AG04450 (cell line): ENCODE measurements at regions not wholly inside any gene's neighbourhood (a gene's known extent, or its start where the extent isn't known, plus 50 kb on each side); places are given as distances from the start of the nearest gene placed in this dataset.
"Not testable (repeated sequence)": the region's sequence is repeated elsewhere in the genome, so short reads cannot be mapped to it uniquely, and the experiment has no call there.

Experiments used
- CTCF ChIA-PET: fragments of 300-600, 350-600 bp; formaldehyde crosslinking; extraction: SDS; loops from one replicate; lab custom pipeline; 2022; ENCODE audit warnings: antibody characterized with exemption, inconsistent platforms; lab: Charles Lee
- POLR2A ChIA-PET: fragments of 350-600 bp; formaldehyde crosslinking; extraction: SDS; loops from one replicate; lab custom pipeline; 2021; ENCODE audit warnings: antibody characterized with exemption, inconsistent platforms; lab: Yijun Ruan, JAX
- DNase-seq: peaks from one replicate; pipeline ENCODE4 v3.0.0-alpha.2; 2011; ENCODE audit warnings: low read depth, low spot score
- H3K27ac ChIP-seq: one replicate; pipeline ENCODE4 v1.5.1; 2012; ENCODE audit warnings: low read depth, low read length, control low read depth
- H3K27me3 ChIP-seq: one replicate; pipeline ENCODE4 v1.6.0; 2012; ENCODE audit warnings: low read length; ENCODE audit not compliant: control insufficient read depth, insufficient read depth
- H3K4me3 ChIP-seq: 2 replicates; pipeline ENCODE4 v1.5.1; 2011; ENCODE audit warnings: mild to moderate bottlenecking, low read depth, low read length, control low read depth
- H3K9me3 ChIP-seq: 2 replicates; pipeline ENCODE4 v1.5.1; 2012; ENCODE audit warnings: low read length; ENCODE audit not compliant: control insufficient read depth, insufficient read depth
- CTCF ChIP-seq: IDR thresholded peaks from 2 replicates; pipeline ENCODE4 v1.5.1; 2011; ENCODE audit warnings: low read depth, low read length, control low read depth, inconsistent platforms

GRCh38 chr2:241982706-241983570 is 113.4 kb downstream of the RTP5 start:
- ChIA-PET CTCF (no interaction called here), POLR2A (no interaction called here)
- TF ChIP-seq CTCF = no peak
- H3K9me3 ChIP-seq = peaks cover 21% of the 10 kb centered on the region
- peaks cover under 1% of the 10 kb centered on the region for H3K27me3 ChIP-seq
- no peak overlapping the region for H3K4me3 ChIP-seq
- H3K27ac ChIP-seq = no peak overlapping the region
- DNase-seq = no peak

- POLR2A ChIA-PET = no interaction called here
- CTCF ChIA-PET = no interaction called here
- TF ChIP-seq CTCF = no peak
Observed at GRCh38 chr2:241983571-241984270, 114.2 kb downstream of the RTP5 start.

GRCh38 chr2:241984271-241984655 is 114.7 kb downstream of the RTP5 start:
- CTCF ChIA-PET = interaction anchor here (0.7 kb wide), 1 partner anchor 19 kb away, joined by 4 read pairs; no protein-coding TSS in a partner anchor

More at GRCh38 chr2:241983571-241984270, 114.2 kb downstream of the RTP5 start:
- Histone ChIP-seq H3K27me3 (no peaks in the 10 kb centered on the region), H3K4me3 (no peak overlapping the region), H3K27ac (no peak overlapping the region), H3K9me3 (peaks cover 26% of the 10 kb centered on the region)
- no peak for DNase-seq

GRCh38 chr2:241984658-241985057 is 115.1 kb downstream of the RTP5 start:
- DNase-seq = no peak
- TF ChIP-seq CTCF = no peak
- ChIA-PET POLR2A (no interaction called here), CTCF (interaction anchor here (0.7 kb wide), 1 partner anchor 19 kb away, joined by 4 read pairs; no protein-coding TSS in a partner anchor)
- no peaks in the 10 kb centered on the region for H3K27me3 ChIP-seq
- no peak overlapping the region for H3K4me3 ChIP-seq
- H3K27ac ChIP-seq = no peak overlapping the region
- H3K9me3 ChIP-seq = peaks cover 34% of the 10 kb centered on the region

More at GRCh38 chr2:241984271-241984655, 114.7 kb downstream of the RTP5 start:
- TF ChIP-seq CTCF = no peak
- POLR2A ChIA-PET = no interaction called here
- Histone ChIP-seq H3K4me3 (no peak overlapping the region), H3K27me3 (no peaks in the 10 kb centered on the region), H3K9me3 (peaks cover 30% of the 10 kb centered on the region), H3K27ac (no peak overlapping the region)
- DNase-seq = no peak

GRCh38 chr2:241985161-241985985 is 115.8 kb downstream of the RTP5 start:
- DNase-seq, POLR2A ChIA-PET, CTCF ChIA-PET, H3K4me3 ChIP-seq, H3K27ac ChIP-seq, H3K27me3 ChIP-seq: not testable (repeated sequence)
- peaks cover 40% of the 10 kb centered on the region for H3K9me3 ChIP-seq
